HG02973 (cell line): ENCODE measurements at regions not wholly inside any gene's neighbourhood (a gene's known extent, or its start where the extent isn't known, plus 50 kb on each side); places are given as distances from the start of the nearest gene placed in this dataset.
"Not testable (repeated sequence)": the region's sequence is repeated elsewhere in the genome, so short reads cannot be mapped to it uniquely, and the experiment has no call there.

Experiments
- ATAC-seq: cut with Tn5 transposase; IDR thresholded peaks from one replicate; pipeline ENCODE4 v1.9.1; 2021; ENCODE audit warnings: moderate library complexity; ENCODE audit not compliant: unreplicated experiment

DNA sequence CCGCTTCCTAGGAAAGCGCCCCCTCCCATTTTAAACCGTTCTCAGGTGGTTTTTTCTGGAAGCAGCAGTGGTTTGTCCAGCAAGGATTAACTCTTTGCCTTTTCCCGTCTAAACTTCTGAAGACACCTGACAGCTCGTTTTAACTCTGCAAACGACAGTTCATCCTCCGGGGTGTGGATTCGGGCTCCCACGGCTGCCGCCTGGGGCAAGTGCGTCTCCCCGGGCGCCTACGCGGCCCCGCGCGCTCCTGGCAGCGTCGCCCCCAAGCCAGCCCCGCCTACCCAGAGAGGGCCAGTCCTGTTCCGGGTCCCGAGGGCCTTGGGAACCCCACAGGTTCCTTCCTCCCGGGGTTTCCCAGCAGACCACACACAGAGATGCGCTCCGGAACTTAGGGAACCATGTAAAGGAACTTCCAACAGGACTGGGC, 54.4 kb downstream of the PRR18 start:
- no peak for ATAC-seq

DNA sequence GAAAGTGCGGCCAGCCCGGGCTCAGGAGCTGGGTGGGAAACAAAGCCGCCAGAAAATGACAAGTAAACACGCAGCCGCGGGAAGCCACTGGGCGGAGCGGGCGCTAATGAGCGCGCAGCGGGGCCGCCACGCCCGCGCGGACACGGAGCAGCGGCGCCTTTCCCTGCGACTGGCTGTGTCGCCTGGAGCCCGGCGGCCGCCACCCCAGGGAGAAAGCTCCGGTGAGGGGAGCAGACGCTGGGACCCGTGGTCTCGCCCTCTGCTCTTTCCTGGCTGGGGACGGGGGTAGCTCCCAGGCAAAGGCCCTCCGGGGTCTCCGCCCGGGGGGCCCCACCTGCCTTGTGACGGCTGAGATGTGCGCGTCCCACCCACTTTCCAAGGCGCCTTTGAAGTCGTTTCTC, 54.9 kb downstream of the PRR18 start:
- ATAC-seq = no peak

DNA sequence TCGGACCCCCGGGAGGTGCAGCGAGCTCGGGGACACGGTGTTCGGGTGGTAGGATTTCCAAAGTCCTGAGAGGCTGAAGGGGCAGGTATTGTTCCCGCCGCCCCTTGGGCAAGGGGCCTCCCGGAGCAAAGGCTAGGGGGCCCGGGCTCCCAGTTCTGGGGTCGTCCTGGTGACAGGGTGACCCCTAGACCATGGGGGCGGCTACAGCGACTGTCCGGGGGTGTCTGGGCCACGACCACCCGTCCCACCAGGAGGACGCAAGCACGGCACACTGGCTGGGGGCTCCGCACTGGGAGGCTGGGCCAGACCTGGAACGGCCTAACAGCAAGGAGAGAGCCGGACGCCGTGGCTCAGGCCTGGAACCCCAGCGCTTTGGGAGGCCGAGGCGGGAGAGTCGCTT, 55.6 kb downstream of the PRR18 start:
- ATAC-seq = no peak

DNA sequence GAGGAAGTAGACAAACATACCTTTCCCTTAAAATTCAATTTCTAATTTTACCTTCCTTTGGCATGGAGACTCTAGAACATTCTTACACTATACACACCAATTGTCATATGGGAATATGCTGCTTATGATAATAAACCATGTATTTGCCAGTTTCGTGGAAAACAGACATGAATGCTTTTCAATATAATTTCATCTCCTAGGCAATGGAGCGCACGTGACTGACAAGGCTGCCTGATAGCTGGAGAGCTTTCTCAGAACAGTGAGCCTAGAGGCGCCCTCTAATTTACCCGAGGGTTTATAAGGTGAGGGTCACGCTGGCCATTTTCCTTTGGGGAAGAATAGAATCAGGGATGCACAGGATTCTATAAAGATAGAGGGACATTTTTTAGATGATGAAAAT, 56.5 kb downstream of the PRR18 start:
- ATAC-seq = no peak

DNA sequence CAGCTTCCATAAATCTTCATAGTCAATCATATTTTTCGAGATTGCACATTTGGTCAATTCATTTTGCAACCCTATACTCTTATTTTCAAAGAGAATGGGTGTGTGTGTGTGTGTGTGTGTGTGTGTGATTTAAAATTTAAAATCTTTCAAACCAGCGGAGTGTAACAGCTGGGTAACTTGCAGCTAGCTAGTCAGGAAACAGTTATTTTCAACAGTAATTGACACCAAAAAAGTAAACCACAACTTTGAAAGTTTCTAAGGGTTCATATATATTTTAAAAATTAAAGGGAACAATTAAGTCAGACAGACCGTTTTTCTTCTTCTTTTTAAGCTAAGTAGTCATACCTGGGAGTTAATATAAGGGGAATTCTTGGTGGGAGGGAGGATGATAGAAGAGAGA, 57.0 kb downstream of the PRR18 start:
- ATAC-seq = no peak

DNA sequence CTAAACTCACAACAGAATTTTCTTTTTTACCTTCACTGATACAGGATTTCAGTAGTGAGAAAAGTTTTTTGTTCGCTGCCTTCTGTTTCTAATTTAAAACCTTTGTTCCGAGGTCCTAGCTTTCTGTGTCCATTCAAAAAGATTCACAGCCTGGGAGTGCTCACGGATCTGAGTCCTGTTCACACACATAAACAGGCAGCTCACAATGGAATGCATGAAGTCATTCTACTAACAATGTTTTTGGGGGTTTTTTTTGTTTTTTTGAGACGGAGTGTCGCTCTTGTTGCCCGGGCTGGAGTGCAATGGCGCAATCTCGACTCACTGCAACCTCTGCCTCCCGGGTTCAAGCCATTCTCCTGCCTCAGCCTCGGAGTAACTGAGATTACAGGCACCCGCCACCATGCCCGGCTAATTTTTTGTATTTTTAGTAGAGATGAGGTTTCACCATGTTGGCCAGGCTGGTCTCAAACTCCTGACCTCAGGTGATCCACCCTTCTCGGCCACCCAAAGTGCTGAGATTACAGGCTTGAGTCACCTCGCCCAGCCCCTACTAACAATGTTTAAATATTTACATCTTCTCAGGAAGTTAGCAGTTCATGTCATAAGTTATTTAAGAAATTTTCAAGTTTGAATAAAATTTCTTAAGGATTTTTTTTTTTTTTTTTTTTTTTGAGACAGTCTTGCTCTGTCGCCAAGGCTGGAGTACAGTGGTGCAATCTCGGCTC, 59.0 kb downstream of the PRR18 start:
- not testable (repeated sequence) for ATAC-seq

DNA sequence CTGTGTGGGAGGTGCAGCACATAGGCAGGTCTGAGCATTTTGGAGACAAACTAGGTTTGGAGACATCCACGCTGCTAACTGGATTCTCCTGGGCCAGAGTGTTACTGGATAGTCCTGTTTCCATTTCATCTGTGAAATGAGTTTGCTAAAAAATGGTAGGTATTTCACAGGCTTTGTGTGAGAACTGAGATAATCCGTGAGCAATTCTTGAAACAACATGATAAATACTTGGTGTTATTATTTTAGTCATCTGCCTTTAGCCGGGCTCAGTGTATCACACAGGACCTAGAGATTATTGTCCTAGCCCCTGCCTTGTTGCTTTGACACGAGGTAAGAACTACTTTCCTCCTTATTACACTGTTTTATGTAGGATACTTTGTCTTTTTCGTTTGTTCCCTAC, 63.0 kb downstream of the PRR18 start:
- no peak for ATAC-seq

DNA sequence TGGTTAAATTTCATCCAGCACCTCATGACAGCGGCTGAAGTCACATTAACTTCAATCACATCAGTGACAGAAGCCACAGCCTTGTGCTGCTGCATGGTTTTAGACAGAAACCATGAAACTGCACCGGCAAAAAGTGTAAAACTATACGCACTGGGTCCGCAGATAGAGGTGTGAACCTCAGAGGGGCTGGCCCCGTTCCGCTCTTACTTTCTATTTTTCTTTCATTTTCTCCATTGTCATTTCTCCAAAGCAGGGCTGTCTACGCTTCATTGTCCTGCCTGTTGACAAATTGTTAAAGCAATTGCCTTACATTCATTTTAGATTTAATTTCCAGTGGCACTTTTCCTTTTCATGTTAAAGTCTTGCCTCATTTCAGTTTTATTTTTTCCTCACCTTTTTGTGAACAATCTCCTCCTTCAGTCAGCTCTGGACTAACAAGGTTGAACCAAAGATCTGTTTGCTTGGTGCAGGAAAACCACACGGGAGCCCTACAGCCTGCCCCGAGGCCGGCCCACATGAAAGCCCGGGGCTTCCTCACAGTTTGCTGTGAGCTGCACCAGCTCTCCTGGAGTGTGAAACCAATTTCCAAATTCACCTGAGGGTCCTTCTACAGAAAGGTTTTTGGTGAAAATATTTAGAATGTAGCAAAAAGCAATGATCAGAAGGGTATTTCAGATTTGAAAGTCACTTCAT, 63.7 kb downstream of the PRR18 start:
- ATAC-seq = peak; percentile 84

DNA sequence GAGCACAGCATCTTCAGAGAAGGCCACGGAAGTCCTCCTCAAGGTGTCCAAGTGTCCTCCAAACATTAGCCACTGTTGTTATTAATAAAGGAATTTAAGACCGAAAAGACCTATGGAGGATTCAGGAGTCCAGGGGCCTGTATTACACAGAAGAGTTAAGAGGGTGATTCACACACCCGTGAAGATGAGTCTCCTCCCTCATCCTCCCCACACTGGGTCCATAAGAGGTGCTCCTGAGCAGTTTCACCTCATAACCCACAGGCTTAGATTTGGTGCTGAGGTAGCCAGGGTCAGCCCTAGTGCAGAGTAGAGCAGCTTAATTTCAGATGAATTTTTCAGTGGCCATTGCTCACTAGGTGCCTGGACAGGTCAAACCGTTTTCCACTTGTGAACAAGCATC, 65.3 kb downstream of the PRR18 start:
- ATAC-seq = no peak

DNA sequence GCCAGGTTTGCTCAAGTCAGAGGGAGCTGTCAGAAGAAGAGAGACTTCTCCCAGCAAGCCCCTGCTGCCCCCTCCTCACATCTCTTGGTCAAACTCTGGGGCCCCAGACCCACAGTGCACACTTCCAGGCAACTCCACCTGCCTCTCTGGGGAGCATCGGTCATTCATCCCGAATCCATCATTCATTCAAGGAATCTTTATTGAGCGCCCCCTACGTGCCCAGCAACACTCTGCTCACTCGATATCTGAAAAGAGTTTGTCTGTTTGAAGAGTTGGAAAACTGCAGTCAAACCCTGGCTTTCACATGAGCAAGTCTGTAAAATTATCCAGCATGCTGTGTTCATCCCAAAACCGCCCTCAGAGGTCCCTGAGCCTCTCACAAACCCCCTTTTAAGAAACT, 66.2 kb downstream of the PRR18 start:
- ATAC-seq = no peak

DNA sequence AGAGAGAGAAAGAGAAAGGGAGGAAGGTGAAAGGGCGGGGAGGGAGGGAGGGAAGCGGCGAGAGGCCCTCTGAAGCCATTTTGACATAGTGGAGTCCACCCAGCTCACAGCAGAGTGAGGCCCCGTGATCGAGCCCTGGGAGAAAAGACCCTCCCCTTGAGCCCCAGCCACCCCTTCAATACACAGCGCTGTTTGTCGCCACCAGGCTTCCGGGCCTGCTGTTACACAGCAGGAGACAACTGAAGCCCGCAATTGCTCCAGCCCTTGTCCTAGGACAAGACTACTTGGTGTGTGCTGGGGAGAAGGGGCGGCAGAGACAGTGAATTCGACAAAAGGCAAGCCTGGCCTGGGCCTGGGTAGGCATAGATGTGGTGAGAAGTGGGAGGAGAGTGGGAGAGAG, 67.3 kb downstream of the PRR18 start:
- no peak for ATAC-seq

DNA sequence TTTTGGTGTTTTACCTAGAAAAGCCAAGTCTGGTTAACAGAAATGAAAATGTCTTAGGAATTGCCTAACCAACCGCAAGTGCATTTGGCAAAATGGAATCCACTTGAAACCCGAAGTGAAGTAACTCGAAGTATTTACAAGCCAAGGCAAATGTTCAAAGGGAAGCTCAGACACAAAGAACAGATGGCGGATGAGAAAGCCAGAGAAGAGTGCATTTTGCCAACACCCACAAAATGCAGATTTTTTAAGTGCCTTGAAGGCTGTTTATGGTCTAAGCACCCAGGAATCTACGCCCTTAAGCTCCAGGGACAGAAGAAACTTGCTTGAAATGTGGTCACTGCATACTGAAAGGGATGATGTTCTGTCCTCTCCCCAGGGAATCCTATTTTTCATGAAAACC, 70.0 kb upstream of the TBXT start:
- ATAC-seq = no peak

DNA sequence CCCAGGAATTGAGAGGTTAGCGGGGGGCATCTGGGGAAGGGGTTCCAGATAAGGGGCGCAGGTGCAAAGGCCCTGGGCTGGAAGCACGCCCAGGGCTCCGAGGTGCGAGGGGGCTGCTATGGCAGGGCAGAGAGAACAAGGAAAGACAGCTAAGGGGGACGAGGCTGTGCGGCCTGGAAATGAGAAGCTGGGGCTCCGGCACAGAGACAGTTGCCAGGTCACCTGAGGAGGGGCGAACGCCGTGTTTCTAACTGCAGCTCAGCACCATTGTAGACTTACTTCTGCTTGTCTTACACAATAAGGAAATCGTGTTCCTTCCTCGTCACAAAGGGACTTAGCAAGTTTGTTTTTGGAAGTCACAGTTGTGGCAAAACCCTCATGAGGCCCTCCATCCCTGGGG, 68.9 kb upstream of the TBXT start:
- ATAC-seq = no peak

DNA sequence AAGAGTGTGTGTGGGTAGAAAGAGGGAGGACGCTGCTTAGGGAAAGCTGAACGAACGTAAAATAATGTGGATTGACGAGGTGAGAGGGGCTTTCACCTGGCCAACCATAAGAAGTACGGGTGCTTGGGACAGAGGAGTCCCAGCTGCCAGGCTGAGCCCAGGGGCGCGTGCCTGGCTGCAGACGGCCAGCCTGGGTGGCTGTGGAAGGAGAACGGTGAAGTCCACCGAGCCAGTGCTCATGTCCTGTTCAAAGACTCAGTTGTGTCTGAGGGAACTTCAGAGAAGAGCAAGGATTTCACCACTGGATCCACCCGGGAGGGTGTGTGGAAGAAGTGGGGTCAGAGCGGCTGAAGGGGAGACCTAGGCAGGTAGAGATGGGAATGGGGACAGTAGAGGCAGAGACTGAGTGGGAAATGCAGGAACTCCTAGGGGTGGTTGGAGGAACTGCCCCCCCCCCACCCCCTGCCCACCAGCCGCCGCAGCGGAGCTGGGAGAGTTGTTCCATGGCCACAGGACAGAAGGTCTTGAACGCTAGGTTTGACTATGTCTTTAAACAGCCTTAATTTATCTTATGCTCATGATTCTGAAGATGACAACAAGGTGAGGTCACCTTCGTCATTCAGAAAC, 68.1 kb upstream of the TBXT start:
- no peak for ATAC-seq

DNA sequence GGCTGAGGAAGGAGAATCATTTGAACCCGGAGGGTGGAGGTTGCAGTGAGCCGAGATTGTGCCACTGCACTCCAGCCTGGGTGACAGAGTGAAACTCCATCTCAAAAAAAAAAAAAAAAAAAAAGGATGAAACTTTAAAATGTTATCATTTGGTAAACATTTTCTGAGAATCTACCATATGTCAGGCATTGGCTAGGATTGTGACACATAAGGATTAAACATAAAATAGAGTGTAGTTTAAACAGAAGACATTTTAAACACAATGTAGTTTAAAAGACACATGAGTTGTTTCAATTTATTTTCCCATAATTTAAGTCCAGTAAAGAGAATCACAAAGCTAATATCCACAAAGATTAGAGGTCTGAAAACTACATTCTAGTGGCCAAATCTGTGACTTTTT, 63.5 kb upstream of the TBXT start:
- ATAC-seq = not testable (repeated sequence)

DNA sequence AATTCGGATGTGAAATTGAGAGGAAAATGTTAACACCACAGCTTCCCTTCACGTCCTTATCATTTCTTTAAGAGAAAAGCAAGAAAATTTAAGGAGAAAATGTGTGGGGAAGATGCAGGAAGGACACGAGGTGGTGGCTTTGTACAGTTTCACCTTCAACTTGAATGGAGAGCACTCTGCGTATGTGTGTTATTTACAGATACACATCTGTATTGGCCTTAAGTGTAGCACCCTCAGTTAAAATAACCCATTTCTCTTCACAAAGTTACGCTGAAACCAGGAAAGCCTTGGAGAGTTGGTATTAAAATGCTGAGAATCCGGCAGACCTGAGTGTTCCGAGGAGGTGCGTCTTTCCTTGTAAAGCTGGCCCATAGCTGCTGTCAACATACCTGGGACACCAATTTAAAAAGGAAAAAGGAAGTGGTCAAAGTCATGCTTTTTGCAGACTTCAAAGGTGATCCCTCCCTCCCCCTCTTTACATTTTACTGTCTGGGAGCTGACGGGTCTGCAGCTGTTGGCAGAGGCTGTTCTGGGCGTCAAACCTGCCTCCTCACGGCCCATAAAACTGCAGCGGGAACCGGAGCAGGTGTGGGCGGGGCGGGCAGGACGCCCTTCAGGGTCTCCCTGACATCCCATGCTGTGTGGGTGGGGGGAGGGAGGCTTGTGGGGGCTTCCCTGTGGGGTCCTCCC, 61.3 kb upstream of the TBXT start:
- no peak for ATAC-seq

DNA sequence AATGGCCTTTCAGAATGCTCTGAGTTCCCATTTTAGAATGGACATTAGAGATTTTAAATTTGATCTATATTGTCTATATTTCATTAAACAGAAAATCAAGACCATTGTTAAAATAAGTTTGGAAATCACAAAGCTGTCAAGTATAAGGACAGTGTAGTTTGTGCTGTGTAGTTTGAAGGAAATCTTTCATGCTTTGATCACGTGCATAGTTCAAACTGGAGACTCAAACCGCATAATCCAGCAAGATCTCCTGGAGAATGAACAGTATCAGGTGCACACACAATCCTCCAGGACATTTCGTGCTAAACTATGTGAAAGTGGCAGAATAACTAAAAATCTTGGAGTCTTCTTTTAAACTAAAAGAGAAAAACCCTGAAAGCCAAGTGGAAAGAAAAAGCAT, 60.8 kb upstream of the TBXT start:
- ATAC-seq = no peak

DNA sequence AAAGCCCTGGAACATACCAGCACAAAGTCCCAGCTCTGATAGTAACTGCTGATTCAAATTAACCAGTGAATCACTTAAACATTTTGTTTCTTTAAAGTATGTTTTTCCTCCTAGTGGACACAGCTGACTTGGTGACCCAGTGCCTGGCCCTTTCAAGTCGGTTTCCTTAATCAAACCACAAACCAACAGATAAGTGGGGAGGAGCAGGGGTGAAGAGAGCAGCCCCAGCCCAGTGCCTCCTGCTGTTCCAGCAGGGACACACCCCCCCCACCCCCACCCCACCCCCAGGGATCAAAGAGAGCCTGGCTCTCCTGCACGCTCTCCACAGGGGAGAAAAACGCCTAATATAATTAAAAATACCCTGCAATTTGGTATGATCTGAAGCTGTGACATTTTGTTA, 55.4 kb upstream of the TBXT start:
- no peak for ATAC-seq

DNA sequence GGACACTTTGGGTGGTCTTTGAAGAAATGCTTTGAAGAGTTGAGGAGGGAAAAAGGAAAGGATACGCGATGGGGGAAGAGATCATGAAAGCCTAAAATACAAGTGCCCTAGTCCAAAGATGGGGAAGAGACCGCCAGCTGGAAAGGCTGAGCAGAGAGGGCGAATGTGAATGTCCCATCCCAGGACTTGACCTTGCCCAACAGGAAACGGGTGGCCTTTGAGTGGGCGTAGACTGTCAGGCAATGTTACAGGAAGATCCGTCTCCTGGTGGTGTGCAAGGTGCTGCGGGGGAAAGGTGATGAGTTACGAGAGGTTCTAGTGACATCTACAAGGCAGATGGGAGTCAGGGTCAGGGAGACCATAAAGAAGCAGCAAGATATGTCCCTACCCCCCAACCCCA, 55.0 kb upstream of the TBXT start:
- ATAC-seq = no peak

DNA sequence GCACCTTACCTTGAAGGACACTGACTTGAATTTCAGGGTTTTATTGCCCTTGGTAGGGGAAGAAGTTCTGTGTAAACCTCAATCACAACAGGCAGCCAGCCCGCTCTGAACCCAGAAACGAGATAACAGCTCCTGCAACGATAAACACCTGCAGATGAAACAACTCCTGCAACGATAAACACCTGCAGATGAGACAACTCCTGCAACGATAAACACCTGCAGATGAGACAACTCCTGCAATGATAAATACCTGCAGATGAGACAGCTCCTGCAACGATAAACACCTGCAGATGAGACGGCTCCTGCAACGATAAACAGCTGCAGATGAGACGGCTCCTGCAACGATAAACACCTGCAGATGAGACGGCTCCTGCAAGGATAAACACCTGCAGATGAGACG, 54.0 kb upstream of the TBXT start:
- ATAC-seq = no peak

DNA sequence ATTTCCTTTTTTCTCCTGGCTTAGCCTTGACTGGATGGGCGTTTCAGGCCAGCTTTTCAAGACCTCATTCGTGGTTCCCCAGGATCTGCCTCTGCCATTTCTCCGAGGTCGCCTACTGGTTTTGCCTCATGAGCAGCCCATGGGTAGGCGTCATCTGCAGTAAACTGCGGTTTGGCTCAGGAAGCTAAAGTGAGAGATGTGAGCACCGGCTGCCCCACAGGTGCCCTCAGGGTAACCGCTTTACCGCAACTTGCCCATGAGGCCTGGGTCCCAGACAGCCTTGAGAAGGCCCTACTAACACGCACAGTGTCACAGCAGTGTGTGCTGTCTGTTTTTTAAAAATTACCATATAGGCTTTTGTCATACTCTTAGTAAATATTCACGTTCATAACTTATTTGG, 53.4 kb upstream of the TBXT start:
- no peak for ATAC-seq
